ENCODE measurements at regions not wholly inside any gene's neighbourhood (a gene's known extent, or its start where the extent isn't known, plus 50 kb on each side); places are given as distances from the start of the nearest gene placed in this dataset.

DNA sequence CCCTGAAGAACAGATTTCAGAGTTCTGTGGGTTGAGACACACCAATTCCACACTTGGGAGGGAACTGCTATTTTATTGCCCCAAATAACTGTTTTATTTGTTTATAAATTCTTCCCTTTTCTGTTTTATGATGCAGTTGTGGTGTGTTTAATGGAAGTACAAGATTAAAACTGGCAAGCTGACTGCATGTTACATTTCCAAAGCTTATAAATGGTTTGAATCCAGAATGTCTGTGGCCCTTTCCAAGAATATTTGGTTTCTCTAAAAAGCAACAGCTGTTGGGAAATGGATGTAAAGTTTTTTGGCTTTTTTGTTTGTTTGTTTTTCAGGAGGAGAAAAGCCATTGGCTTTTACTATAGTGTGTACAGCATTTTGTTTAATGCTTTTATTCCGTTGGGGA lies 234.5 kb downstream of the MTX2 start (continued):
- TF ChIP-seq, protein P1, sequence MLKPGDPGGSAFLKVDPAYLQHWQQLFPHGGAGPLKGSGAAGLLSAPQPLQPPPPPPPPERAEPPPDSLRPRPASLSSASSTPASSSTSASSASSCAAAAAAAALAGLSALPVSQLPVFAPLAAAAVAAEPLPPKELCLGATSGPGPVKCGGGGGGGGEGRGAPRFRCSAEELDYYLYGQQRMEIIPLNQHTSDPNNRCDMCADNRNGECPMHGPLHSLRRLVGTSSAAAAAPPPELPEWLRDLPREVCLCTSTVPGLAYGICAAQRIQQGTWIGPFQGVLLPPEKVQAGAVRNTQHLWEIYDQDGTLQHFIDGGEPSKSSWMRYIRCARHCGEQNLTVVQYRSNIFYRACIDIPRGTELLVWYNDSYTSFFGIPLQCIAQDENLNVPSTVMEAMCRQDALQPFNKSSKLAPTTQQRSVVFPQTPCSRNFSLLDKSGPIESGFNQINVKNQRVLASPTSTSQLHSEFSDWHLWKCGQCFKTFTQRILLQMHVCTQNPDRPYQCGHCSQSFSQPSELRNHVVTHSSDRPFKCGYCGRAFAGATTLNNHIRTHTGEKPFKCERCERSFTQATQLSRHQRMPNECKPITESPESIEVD (tag by site-specific recombination; IDR thresholded peaks at IDR 0.05), result peak; percentile 98
- TF ChIP-seq, protein P2, sequence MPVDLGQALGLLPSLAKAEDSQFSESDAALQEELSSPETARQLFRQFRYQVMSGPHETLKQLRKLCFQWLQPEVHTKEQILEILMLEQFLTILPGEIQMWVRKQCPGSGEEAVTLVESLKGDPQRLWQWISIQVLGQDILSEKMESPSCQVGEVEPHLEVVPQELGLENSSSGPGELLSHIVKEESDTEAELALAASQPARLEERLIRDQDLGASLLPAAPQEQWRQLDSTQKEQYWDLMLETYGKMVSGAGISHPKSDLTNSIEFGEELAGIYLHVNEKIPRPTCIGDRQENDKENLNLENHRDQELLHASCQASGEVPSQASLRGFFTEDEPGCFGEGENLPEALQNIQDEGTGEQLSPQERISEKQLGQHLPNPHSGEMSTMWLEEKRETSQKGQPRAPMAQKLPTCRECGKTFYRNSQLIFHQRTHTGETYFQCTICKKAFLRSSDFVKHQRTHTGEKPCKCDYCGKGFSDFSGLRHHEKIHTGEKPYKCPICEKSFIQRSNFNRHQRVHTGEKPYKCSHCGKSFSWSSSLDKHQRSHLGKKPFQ (tag by site-specific recombination; IDR thresholded peaks at IDR 0.05), result 0 out of 2 replicates have a peak, but pooled peaks have one; percentile 63
- TF ChIP-seq ZNF561 (tag by site-specific recombination; IDR thresholded peaks at IDR 0.05; ENCODE audit: borderline replicate concordance) (peak; percentile 61; the same call in 1 of the 2 replicates), ZBTB8A (tag by site-specific recombination; IDR thresholded peaks at IDR 0.05) (no peak), ZNF621 (tag by site-specific recombination; IDR thresholded peaks at IDR 0.05) (no peak), KLF16 (tag by site-specific recombination; IDR thresholded peaks at IDR 0.05) (no peak), ZNF777 (tag by site-specific recombination; IDR thresholded peaks at IDR 0.05; ENCODE audit: borderline replicate concordance) (no peak), OVOL3 (tag by site-specific recombination; IDR thresholded peaks at IDR 0.05) (0 out of 2 replicates have a peak, but pooled peaks have one; percentile 55), SP2 (tag by site-specific recombination; IDR thresholded peaks at IDR 0.05) (no peak), ZNF155 (tag by site-specific recombination; IDR thresholded peaks at IDR 0.05) (no peak), ZNF2 (tag by site-specific recombination; IDR thresholded peaks at IDR 0.05) (no peak), OSR2 (tag by site-specific recombination; IDR thresholded peaks at IDR 0.05) (peak; percentile 39; the same call in 1 of the 2 replicates), ZSCAN16 (tag by site-specific recombination; IDR thresholded peaks at IDR 0.05) (no peak), WT1 (tag by site-specific recombination; IDR thresholded peaks at IDR 0.05) (peak; percentile 85), KLF1 (tag by site-specific recombination; IDR thresholded peaks at IDR 0.05) (peak; percentile 46; the same call in 1 of the 2 replicates), ZBTB48 (tag by site-specific recombination; IDR thresholded peaks at IDR 0.05) (no peak)
- TF ChIP-seq, protein P3, sequence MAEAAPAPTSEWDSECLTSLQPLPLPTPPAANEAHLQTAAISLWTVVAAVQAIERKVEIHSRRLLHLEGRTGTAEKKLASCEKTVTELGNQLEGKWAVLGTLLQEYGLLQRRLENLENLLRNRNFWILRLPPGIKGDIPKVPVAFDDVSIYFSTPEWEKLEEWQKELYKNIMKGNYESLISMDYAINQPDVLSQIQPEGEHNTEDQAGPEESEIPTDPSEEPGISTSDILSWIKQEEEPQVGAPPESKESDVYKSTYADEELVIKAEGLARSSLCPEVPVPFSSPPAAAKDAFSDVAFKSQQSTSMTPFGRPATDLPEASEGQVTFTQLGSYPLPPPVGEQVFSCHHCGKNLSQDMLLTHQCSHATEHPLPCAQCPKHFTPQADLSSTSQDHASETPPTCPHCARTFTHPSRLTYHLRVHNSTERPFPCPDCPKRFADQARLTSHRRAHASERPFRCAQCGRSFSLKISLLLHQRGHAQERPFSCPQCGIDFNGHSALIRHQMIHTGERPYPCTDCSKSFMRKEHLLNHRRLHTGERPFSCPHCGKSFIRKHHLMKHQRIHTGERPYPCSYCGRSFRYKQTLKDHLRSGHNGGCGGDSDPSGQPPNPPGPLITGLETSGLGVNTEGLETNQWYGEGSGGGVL (tag by site-specific recombination; IDR thresholded peaks at IDR 0.05), result 0 out of 2 replicates have a peak, but pooled peaks have one; percentile 20
- TF ChIP-seq, protein P4, sequence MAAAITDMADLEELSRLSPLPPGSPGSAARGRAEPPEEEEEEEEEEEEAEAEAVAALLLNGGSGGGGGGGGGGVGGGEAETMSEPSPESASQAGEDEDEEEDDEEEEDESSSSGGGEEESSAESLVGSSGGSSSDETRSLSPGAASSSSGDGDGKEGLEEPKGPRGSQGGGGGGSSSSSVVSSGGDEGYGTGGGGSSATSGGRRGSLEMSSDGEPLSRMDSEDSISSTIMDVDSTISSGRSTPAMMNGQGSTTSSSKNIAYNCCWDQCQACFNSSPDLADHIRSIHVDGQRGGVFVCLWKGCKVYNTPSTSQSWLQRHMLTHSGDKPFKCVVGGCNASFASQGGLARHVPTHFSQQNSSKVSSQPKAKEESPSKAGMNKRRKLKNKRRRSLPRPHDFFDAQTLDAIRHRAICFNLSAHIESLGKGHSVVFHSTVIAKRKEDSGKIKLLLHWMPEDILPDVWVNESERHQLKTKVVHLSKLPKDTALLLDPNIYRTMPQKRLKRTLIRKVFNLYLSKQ (tag by site-specific recombination; IDR thresholded peaks at IDR 0.05; ENCODE audit: borderline replicate concordance), result no peak
- TF ChIP-seq, protein P5, sequence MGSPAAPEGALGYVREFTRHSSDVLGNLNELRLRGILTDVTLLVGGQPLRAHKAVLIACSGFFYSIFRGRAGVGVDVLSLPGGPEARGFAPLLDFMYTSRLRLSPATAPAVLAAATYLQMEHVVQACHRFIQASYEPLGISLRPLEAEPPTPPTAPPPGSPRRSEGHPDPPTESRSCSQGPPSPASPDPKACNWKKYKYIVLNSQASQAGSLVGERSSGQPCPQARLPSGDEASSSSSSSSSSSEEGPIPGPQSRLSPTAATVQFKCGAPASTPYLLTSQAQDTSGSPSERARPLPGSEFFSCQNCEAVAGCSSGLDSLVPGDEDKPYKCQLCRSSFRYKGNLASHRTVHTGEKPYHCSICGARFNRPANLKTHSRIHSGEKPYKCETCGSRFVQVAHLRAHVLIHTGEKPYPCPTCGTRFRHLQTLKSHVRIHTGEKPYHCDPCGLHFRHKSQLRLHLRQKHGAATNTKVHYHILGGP (tag by site-specific recombination; IDR thresholded peaks at IDR 0.05), result peak; percentile 99
- TF ChIP-seq, protein P6, sequence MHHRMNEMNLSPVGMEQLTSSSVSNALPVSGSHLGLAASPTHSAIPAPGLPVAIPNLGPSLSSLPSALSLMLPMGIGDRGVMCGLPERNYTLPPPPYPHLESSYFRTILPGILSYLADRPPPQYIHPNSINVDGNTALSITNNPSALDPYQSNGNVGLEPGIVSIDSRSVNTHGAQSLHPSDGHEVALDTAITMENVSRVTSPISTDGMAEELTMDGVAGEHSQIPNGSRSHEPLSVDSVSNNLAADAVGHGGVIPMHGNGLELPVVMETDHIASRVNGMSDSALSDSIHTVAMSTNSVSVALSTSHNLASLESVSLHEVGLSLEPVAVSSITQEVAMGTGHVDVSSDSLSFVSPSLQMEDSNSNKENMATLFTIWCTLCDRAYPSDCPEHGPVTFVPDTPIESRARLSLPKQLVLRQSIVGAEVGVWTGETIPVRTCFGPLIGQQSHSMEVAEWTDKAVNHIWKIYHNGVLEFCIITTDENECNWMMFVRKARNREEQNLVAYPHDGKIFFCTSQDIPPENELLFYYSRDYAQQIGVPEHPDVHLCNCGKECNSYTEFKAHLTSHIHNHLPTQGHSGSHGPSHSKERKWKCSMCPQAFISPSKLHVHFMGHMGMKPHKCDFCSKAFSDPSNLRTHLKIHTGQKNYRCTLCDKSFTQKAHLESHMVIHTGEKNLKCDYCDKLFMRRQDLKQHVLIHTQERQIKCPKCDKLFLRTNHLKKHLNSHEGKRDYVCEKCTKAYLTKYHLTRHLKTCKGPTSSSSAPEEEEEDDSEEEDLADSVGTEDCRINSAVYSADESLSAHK (tag by site-specific recombination; IDR thresholded peaks at IDR 0.05), result peak; percentile 83
- TF ChIP-seq, protein P7, sequence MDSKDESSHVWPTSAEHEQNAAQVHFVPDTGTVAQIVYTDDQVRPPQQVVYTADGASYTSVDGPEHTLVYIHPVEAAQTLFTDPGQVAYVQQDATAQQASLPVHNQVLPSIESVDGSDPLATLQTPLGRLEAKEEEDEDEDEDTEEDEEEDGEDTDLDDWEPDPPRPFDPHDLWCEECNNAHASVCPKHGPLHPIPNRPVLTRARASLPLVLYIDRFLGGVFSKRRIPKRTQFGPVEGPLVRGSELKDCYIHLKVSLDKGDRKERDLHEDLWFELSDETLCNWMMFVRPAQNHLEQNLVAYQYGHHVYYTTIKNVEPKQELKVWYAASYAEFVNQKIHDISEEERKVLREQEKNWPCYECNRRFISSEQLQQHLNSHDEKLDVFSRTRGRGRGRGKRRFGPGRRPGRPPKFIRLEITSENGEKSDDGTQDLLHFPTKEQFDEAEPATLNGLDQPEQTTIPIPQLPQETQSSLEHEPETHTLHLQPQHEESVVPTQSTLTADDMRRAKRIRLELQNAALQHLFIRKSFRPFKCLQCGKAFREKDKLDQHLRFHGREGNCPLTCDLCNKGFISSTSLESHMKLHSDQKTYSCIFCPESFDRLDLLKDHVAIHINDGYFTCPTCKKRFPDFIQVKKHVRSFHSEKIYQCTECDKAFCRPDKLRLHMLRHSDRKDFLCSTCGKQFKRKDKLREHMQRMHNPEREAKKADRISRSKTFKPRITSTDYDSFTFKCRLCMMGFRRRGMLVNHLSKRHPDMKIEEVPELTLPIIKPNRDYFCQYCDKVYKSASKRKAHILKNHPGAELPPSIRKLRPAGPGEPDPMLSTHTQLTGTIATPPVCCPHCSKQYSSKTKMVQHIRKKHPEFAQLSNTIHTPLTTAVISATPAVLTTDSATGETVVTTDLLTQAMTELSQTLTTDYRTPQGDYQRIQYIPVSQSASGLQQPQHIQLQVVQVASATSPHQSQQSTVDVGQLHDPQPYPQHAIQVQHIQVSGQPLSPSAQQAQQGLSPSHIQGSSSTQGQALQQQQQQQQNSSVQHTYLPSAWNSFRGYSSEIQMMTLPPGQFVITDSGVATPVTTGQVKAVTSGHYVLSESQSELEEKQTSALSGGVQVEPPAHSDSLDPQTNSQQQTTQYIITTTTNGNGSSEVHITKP (tag by site-specific recombination; IDR thresholded peaks at IDR 0.05), result peak; percentile 83
- TF ChIP-seq, protein P8, sequence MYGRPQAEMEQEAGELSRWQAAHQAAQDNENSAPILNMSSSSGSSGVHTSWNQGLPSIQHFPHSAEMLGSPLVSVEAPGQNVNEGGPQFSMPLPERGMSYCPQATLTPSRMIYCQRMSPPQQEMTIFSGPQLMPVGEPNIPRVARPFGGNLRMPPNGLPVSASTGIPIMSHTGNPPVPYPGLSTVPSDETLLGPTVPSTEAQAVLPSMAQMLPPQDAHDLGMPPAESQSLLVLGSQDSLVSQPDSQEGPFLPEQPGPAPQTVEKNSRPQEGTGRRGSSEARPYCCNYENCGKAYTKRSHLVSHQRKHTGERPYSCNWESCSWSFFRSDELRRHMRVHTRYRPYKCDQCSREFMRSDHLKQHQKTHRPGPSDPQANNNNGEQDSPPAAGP (tag by site-specific recombination; IDR thresholded peaks at IDR 0.05), result peak; percentile 59; the same call in 1 of the 2 replicates
- TF ChIP-seq, protein P9, sequence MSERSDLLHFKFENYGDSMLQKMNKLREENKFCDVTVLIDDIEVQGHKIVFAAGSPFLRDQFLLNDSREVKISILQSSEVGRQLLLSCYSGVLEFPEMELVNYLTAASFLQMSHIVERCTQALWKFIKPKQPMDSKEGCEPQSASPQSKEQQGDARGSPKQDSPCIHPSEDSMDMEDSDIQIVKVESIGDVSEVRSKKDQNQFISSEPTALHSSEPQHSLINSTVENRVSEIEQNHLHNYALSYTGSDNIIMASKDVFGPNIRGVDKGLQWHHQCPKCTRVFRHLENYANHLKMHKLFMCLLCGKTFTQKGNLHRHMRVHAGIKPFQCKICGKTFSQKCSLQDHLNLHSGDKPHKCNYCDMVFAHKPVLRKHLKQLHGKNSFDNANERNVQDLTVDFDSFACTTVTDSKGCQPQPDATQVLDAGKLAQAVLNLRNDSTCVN (tag by site-specific recombination; optimal IDR thresholded peaks at IDR 0.05), result no peak
